GM12878 (cell line): ENCODE measurements at regions not wholly inside any gene's neighbourhood (a gene's known extent, or its start where the extent isn't known, plus 50 kb on each side); places are given as distances from the start of the nearest gene placed in this dataset.

Experiments used
- ATAC-seq: fragments of 200-7000 bp; cut with Tn5 transposase; 3 replicates; pipeline ENCODE4 v1.9.1; 2020; ENCODE audit warnings: mild to moderate bottlenecking, moderate library complexity
- BruUV-seq: library from RNA; stranded (reverse); fragments of 400-500 nt; replicated peaks from 2 replicates; lab custom pipeline; 2021; lab: Mats Ljungman, UMichigan
- CTCF ChIA-PET: fragments of 300-600 bp; sonication (Branson Sonifier 250); formaldehyde crosslinking; extraction: SDS; loops from one replicate; lab custom pipeline; 2021; ENCODE audit warnings: inconsistent platforms; lab: Yijun Ruan, JAX
- POLR2A ChIA-PET: fragments of 350-600 bp; formaldehyde crosslinking; extraction: SDS; loops from one replicate; lab custom pipeline; 2021; ENCODE audit warnings: inconsistent platforms; lab: Charles Lee
- RAD21 ChIA-PET: fragments of 300-600 bp; sonication (Branson Sonifier 250); formaldehyde crosslinking; loops from one replicate; lab custom pipeline; 2023; ENCODE audit warnings: antibody characterized with exemption; ENCODE audit not compliant: unreplicated experiment; lab: Charles Lee
- SMC1A ChIA-PET: fragments of 300-600 bp; sonication (Branson Sonifier 250); formaldehyde crosslinking; loops from one replicate; lab custom pipeline; 2023; ENCODE audit not compliant: unreplicated experiment, uncharacterized antibody; lab: Charles Lee
- DNase-seq: peaks from one replicate; pipeline ENCODE4 v3.0.0-alpha.2; 2011; ENCODE audit warnings: low read depth, low spot score
- FAIRE-seq: peaks from 3 replicates; lab custom pipeline; 2011; peaks lifted over from hg19 to GRCh38; lab: Jason Lieb, UNC
- H2AFZ ChIP-seq: 2 replicates; pipeline ENCODE4 v1.6.0; 2011; ENCODE audit warnings: low read depth, low read length, control low read depth; ENCODE audit not compliant: control insufficient read depth
- H3K27ac ChIP-seq: 2 replicates; pipeline ENCODE4 v1.5.1; 2011; ENCODE audit warnings: control low read depth; ENCODE audit not compliant: control insufficient read depth, insufficient read depth
- H3K27me3 ChIP-seq, 2 experiments: replicated peaks in 1 of 2; 2 replicates each; pipeline versions ENCODE4 v1.6.0 to v1.6.1; 2011; ENCODE audit warnings: low read length in 1 of 2; ENCODE audit not compliant: control insufficient read depth in 2 of 2, insufficient read depth in 2 of 2
- H3K36me3 ChIP-seq, 2 experiments: 2 replicates each; pipeline ENCODE4 v1.5.1; 2011; ENCODE audit warnings: low read length in 1 of 2; ENCODE audit not compliant: control insufficient read depth in 2 of 2, insufficient read depth in 2 of 2
- H3K4me1 ChIP-seq: 2 replicates; pipeline ENCODE4 v1.6.1; 2011; ENCODE audit warnings: mild to moderate bottlenecking, low read length, moderate library complexity, mixed read lengths; ENCODE audit not compliant: control insufficient read depth, insufficient read depth
- H3K4me2 ChIP-seq: 2 replicates; pipeline ENCODE4 v1.6.0; 2011; ENCODE audit warnings: control low read depth; ENCODE audit not compliant: control insufficient read depth, insufficient read depth
- H3K4me3 ChIP-seq: fragments of 200-600 bp; sonication (generic); 2 replicates; pipeline ENCODE4 v1.5.1; 2016
- H3K79me2 ChIP-seq: 2 replicates; pipeline ENCODE4 v1.6.0; 2011; ENCODE audit warnings: low read length; ENCODE audit not compliant: control insufficient read depth, insufficient read depth
- H3K9ac ChIP-seq: 2 replicates; pipeline ENCODE4 v1.8.0; 2011; ENCODE audit warnings: low read length, control low read depth, mixed read lengths; ENCODE audit not compliant: control insufficient read depth, insufficient read depth
- H3K9me3 ChIP-seq: replicated peaks from 3 replicates; pipeline ENCODE4 v1.5.1; 2011; ENCODE audit warnings: mild to moderate bottlenecking, low read length; ENCODE audit not compliant: control insufficient read depth, insufficient read depth
- H4K20me1 ChIP-seq: 2 replicates; pipeline ENCODE4 v1.6.0; 2011; ENCODE audit not compliant: control insufficient read depth, insufficient read depth
- CBX5 ChIP-seq: sonication (generic); IDR thresholded peaks from 2 replicates; pipeline ENCODE4 v1.6.1; 2016; ENCODE audit warnings: low read depth, moderate library complexity, mild to moderate bottlenecking, inconsistent platforms
- RBBP5 ChIP-seq: fragments of 200-600 bp; sonication (generic); conservative IDR thresholded peaks from 2 replicates; pipeline ENCODE4 v1.6.1; 2016
- YY1 ChIP-seq: IDR thresholded peaks from 2 replicates; pipeline ENCODE4 v1.6.1; 2011; ENCODE audit warnings: low read depth, mild to moderate bottlenecking, low read length
- WGBS: methylation state at CpG from one replicate; pipeline ENCODE4 v1.1.6; 2016; ENCODE audit warnings: low lambda C conversion rate; ENCODE audit not compliant: insufficient replicate concordance, insufficient coverage; ENCODE audit errors: missing lambda C conversion rate; 5-methylcytosine and 5-hydroxymethylcytosine counted together
- in situ Hi-C: fragments of 300-500 bp; cut with MboI; formaldehyde crosslinking; loops from 9 replicates; pipeline ENCODE4 v1.14.3; 2018; ENCODE audit warnings: mixed read lengths
- intact Hi-C: fragments of 100-400 bp; cut with micrococcal nuclease; formaldehyde crosslinking; loops from one replicate; pipeline ENCODE4 v1.14.2; 2022; ENCODE audit not compliant: unreplicated experiment
- TF ChIP-seq, protein P1 (sequence below): fragments of 450-650 bp; IDR thresholded peaks from 2 replicates; pipeline ENCODE4 v1.6.1; 2017; ENCODE audit warnings: borderline replicate concordance
- TF ChIP-seq, protein P2 (sequence below), 3 experiments: IDR thresholded peaks in 2 of 3; conservative IDR thresholded peaks in 1 of 3; 2 replicates each; pipeline ENCODE4 v1.5.1; 2011; ENCODE audit warnings: low read depth in 3 of 3, low read length in 3 of 3, mild to moderate bottlenecking in 3 of 3, control low read depth in 2 of 3, moderate library complexity in 2 of 3, inconsistent platforms in 1 of 3, mixed read lengths in 1 of 3; ENCODE audit not compliant: control insufficient read depth in 2 of 3, insufficient read depth in 1 of 3; ENCODE audit errors: extremely low read depth in 1 of 3

DNA sequence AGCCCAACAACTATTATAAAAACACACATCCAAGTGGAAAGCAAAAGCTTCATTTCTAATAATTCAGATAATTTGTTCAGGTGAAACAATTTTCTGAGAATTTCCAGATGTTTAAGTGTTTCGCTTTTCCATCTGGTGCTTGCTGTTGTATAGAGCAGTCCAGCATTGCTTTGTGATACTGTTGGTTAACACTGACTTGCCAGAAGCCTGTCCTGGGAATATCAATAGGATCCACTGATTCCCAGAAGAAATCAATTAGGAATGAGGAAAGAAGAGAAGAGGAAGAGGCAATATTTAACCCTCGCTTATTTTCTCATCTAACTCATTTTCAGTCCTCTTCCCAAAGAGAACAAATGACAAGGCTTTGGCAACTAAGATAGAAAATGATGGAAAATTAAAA lies 94.9 kb upstream of the DDIT4L start:
- Histone ChIP-seq H3K9me3 (no peaks in the 10 kb centered on the region), H2AFZ (no peak overlapping the region), H3K9ac (no peak overlapping the region), H3K4me1 (no peaks in the 10 kb centered on the region), H3K27me3 (no peaks in the 10 kb centered on the region), H3K27ac (no peak overlapping the region), H3K79me2 (no peaks in the 10 kb centered on the region), H3K4me3 (no peak overlapping the region), H3K36me3 (no peaks in the 10 kb centered on the region), H3K4me2 (no peak overlapping the region), H4K20me1 (no peaks in the 10 kb centered on the region)
- ChIA-PET RAD21 (no interaction called here), CTCF (no interaction called here), POLR2A (no interaction called here), SMC1A (no interaction called here)
- no TSS peak for BruUV-seq
- intact Hi-C loops (no loop called here), in situ Hi-C loops (no loop called here)
- 48% methylated on average over 2 of the region's 2 CpGs for WGBS
- FAIRE-seq (no peak), DNase-seq (no peak), ATAC-seq (no peak)
- TF ChIP-seq RBBP5 = no peak
- TF ChIP-seq CBX5 = no peak
- TF ChIP-seq, protein P1, sequence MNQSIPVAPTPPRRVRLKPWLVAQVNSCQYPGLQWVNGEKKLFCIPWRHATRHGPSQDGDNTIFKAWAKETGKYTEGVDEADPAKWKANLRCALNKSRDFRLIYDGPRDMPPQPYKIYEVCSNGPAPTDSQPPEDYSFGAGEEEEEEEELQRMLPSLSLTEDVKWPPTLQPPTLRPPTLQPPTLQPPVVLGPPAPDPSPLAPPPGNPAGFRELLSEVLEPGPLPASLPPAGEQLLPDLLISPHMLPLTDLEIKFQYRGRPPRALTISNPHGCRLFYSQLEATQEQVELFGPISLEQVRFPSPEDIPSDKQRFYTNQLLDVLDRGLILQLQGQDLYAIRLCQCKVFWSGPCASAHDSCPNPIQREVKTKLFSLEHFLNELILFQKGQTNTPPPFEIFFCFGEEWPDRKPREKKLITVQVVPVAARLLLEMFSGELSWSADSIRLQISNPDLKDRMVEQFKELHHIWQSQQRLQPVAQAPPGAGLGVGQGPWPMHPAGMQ = no peak
- TF ChIP-seq, protein P2, sequence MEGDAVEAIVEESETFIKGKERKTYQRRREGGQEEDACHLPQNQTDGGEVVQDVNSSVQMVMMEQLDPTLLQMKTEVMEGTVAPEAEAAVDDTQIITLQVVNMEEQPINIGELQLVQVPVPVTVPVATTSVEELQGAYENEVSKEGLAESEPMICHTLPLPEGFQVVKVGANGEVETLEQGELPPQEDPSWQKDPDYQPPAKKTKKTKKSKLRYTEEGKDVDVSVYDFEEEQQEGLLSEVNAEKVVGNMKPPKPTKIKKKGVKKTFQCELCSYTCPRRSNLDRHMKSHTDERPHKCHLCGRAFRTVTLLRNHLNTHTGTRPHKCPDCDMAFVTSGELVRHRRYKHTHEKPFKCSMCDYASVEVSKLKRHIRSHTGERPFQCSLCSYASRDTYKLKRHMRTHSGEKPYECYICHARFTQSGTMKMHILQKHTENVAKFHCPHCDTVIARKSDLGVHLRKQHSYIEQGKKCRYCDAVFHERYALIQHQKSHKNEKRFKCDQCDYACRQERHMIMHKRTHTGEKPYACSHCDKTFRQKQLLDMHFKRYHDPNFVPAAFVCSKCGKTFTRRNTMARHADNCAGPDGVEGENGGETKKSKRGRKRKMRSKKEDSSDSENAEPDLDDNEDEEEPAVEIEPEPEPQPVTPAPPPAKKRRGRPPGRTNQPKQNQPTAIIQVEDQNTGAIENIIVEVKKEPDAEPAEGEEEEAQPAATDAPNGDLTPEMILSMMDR (IDR thresholded peaks at IDR 0.05 in 2 of 3, conservative IDR thresholded peaks at IDR 0.05 in 1 of 3; ENCODE audit: control insufficient read depth in 2 of 3, extremely low read depth in 1 of 3, insufficient read depth in 1 of 3, low read depth in 3 of 3, low read length in 3 of 3) = no peak
- no peak for TF ChIP-seq YY1
